ENCODE measurements at regions not wholly inside any gene's neighbourhood (a gene's known extent, or its start where the extent isn't known, plus 50 kb on each side); places are given as distances from the start of the nearest gene placed in this dataset.

DNA sequence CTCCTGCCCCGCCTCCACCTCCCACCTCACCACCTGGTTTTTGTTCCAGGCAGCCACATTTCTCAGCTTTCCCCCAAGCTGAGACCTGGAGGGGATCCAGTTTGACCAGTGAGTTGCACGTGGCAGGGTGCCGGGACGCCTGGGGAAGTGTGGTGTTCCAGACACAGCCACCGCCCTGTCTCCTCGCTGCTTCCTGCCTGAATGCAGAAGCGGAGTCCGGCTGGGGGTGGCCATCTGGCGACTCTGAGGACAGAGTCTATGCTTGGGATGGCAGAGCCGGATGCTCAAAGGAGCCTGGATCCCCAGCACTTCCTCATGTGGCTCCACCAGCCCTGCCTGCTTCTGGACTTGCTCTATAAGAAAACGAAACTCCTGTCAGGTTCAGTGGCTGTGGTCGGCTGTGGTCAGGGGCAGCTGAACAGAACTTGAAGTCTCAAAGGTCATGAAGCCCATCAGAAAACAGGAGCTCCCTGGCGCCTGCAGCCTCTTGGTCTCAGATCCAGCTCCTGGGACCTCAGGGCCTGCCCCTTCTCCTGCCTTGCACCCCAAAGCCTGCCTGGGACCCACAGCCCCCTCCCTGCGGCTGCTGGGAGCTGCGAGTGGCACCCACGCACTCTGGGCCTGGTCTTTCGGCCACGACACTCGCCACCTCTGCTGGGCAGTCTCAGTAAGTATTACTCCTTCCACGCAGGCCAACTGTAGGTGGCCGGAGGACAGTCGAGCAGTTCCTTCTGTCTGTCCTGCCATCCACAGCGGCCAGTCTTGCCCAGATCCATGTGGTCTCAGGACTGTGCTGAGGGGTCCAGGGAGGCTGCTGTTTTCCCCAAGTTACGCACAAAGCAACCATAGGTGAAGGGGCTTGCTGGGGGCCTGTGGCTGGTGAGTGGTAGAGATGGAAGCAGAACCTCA lies 112.8 kb upstream of the MEF2A start:
- TF ChIP-seq, protein P1, sequence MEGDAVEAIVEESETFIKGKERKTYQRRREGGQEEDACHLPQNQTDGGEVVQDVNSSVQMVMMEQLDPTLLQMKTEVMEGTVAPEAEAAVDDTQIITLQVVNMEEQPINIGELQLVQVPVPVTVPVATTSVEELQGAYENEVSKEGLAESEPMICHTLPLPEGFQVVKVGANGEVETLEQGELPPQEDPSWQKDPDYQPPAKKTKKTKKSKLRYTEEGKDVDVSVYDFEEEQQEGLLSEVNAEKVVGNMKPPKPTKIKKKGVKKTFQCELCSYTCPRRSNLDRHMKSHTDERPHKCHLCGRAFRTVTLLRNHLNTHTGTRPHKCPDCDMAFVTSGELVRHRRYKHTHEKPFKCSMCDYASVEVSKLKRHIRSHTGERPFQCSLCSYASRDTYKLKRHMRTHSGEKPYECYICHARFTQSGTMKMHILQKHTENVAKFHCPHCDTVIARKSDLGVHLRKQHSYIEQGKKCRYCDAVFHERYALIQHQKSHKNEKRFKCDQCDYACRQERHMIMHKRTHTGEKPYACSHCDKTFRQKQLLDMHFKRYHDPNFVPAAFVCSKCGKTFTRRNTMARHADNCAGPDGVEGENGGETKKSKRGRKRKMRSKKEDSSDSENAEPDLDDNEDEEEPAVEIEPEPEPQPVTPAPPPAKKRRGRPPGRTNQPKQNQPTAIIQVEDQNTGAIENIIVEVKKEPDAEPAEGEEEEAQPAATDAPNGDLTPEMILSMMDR (IDR thresholded peaks at IDR 0.05; ENCODE audit: poor library complexity): no peak
- TF ChIP-seq EZH2 (IDR thresholded peaks at IDR 0.05; ENCODE audit: borderline replicate concordance) (no peak), EZH2phosphoT487 (IDR thresholded peaks at IDR 0.05; ENCODE audit: low read depth, severe bottlenecking, unreplicated experiment) (no peak)
